BJ (cell line): ENCODE measurements at regions not wholly inside any gene's neighbourhood (a gene's known extent, or its start where the extent isn't known, plus 50 kb on each side); places are given as distances from the start of the nearest gene placed in this dataset.

Experiments used
- CTCF ChIA-PET: fragments of 350-600 bp; formaldehyde crosslinking; extraction: SDS; loops from one replicate; lab custom pipeline; 2021; ENCODE audit warnings: antibody characterized with exemption, inconsistent platforms; lab: Yijun Ruan, JAX
- POLR2A ChIA-PET: fragments of 300-600 bp; sonication (Branson Sonifier 250); formaldehyde crosslinking; extraction: SDS; loops from one replicate; lab custom pipeline; 2021; ENCODE audit warnings: antibody characterized with exemption; lab: Charles Lee
- DNase-seq: peaks from one replicate; pipeline ENCODE4 v3.0.0-alpha.2; 2011; ENCODE audit warnings: low read depth
- H3K27me3 ChIP-seq: 2 replicates; pipeline ENCODE4 v1.6.0; 2011; ENCODE audit warnings: low read length; ENCODE audit not compliant: control insufficient read depth, insufficient read depth
- H3K36me3 ChIP-seq: 2 replicates; pipeline ENCODE4 v1.5.1; 2011; ENCODE audit warnings: low read length; ENCODE audit not compliant: control insufficient read depth, insufficient read depth
- H3K4me3 ChIP-seq: 2 replicates; pipeline ENCODE4 v1.5.1; 2011; ENCODE audit warnings: low read depth, mild to moderate bottlenecking, control low read depth, low read length
- CTCF ChIP-seq: IDR thresholded peaks from 2 replicates; pipeline ENCODE4 v1.5.1; 2011; ENCODE audit warnings: low read depth, mild to moderate bottlenecking, control low read depth, inconsistent platforms, low read length, moderate library complexity; ENCODE audit not compliant: insufficient read depth

GRCh38 chr14:55500219-55500701 lies 59.8 kb upstream of the TBPL2 start:
- no peak for DNase-seq
- ChIA-PET POLR2A (no interaction called here), CTCF (interaction anchor here (1.1 kb wide), 1 partner anchor 19 kb away, joined by 3 read pairs; no protein-coding TSS in a partner anchor)
- Histone ChIP-seq H3K4me3 (no peak overlapping the region), H3K27me3 (0 out of 2 replicates have a peak, but pooled peaks cover 3% of the 10 kb centered on the region), H3K36me3 (no peaks in the 10 kb centered on the region)
- no peak for TF ChIP-seq CTCF

- H3K36me3 ChIP-seq: no peaks in the 10 kb centered on the region
- CTCF ChIA-PET: interaction anchor here (0.9 kb wide), 1 partner anchor 12 kb away, joined by 3 read pairs; no protein-coding TSS in a partner anchor
- H3K4me3 ChIP-seq: no peak overlapping the region
- H3K27me3 ChIP-seq: 0 out of 2 replicates have a peak, but pooled peaks cover 3% of the 10 kb centered on the region
- POLR2A ChIA-PET: no interaction called here
- no peak for TF ChIP-seq CTCF
- DNase-seq: no peak
Measured at GRCh38 chr14:55500708-55501107, 60.3 kb upstream of the TBPL2 start.

GRCh38 chr14:55502746-55503284 lies 62.4 kb upstream of the TBPL2 start:
- Histone ChIP-seq H3K36me3 (no peaks in the 10 kb centered on the region), H3K27me3 (0 out of 2 replicates have a peak, but pooled peaks cover 3% of the 10 kb centered on the region), H3K4me3 (no peak overlapping the region)
- POLR2A ChIA-PET: no interaction called here
- no peak for TF ChIP-seq CTCF
- DNase-seq: no peak
- CTCF ChIA-PET: no interaction called here

GRCh38 chr14:55505846-55506245 lies 65.4 kb upstream of the TBPL2 start:
- no peak for TF ChIP-seq CTCF
- ChIA-PET CTCF (interaction anchor here (1.3 kb wide), 1 partner anchor 10 kb away, joined by 3 read pairs; no protein-coding TSS in a partner anchor), POLR2A (no interaction called here)
- no peak for DNase-seq
- Histone ChIP-seq H3K4me3 (no peak overlapping the region), H3K27me3 (0 out of 2 replicates have a peak, but pooled peaks cover 1% of the 10 kb centered on the region), H3K36me3 (no peaks in the 10 kb centered on the region)

- no peak for TF ChIP-seq CTCF
- no peak for DNase-seq
- Histone ChIP-seq H3K27me3 (no peaks in the 10 kb centered on the region), H3K4me3 (no peak overlapping the region), H3K36me3 (no peaks in the 10 kb centered on the region)
- POLR2A ChIA-PET: no interaction called here
- CTCF ChIA-PET: no interaction called here
Measured at GRCh38 chr14:55508676-55509075, 68.3 kb upstream of the TBPL2 start.
